Left cardiac atrium (tissue), 4 donors: ENCODE measurements at regions not wholly inside any gene's neighbourhood (a gene's known extent, or its start where the extent isn't known, plus 50 kb on each side); places are given as distances from the start of the nearest gene placed in this dataset.
A peak's percentile ranks its signal among the peaks of the same experiment; 100 is the strongest.
"Not testable (repeated sequence)": the region's sequence is repeated elsewhere in the genome, so short reads cannot be mapped to it uniquely, and the experiment has no call there.

ENCODE experiments used
- ATAC-seq, 2 donors: fragments of 200-7000 bp; cut with Tn5 transposase; one replicate each; pipeline ENCODE4 v1.9.1; 2020; ENCODE audit warnings: mild to moderate bottlenecking in 2 of 2, moderate library complexity in 2 of 2
- DNase-seq: peaks from one replicate; pipeline ENCODE4 v3.0.0-alpha.2; 2020
- intact Hi-C, 2 donors: fragments of 100-400 bp; cut with DNase I; formaldehyde crosslinking; loops; one replicate each; pipeline versions ENCODE4 v1.14.1 to v1.15.1; 2022 to 2023
- donor health status: DM: no; HTN: yes; CAD: no.
- donor health status: DM: no; HTN: yes; CAD: no; lungs with severe emphysema.
- donor health status: DM: yes; HTN: yes; CAD: no.
- donor health status: Dilated cardiomyopathy.

- ATAC-seq (no peak), DNase-seq (no peak)
- intact Hi-C loops, result no loop called here
Observed at GRCh38 chr6:93183531-93183972, 235.8 kb downstream of the EPHA7 start.

DNA sequence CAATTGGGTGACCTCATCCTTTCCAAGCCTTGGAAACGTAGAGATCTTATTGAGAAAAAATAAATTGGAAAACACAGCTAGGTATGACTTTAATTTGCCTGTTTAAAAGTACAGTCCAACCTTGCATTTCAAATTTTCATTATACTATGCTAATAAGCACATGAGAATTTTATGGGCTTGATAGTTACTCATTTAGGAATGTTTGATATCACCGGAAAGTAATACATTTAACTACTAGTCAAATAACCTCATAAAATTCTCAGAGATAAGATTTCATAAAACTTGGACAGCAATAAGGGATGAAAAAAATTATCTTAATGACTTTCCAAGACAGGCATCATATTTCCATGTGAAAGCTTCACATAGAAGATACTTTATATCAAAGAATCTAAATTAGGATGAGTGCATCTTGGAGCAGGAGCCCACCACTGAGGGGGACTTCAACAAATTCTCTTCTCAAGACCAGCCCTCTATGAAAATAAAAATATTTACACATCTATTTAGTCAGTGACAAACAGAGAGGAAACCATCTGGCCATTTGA lies 236.3 kb downstream of the EPHA7 start:
- intact Hi-C loops, result no loop called here
- ATAC-seq (peak in 1 of 2 donors; percentile 14), DNase-seq (no peak)

DNA sequence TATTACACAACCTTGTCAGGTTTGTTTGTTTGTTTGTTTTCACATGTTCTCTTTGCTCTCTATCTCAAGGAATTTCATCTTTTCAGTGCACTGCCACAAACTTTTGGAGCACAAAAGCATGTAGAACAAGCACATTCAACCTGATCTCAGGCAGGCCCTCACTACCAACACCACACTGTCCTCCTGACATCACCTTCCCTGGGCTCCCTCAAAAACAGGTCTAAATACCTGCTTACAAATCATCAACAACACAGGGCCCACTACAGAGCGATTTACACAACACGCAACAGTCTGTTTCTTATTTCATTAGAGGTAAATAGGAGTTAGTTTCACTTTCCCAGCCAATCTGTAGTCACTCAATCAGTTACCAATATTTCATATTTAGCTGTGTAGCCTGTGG lies 241.4 kb downstream of the EPHA7 start:
- intact Hi-C loops, result no loop called here
- ATAC-seq, result no peak
- DNase-seq, result no peak

GRCh38 chr6:93177438-93177837 lies 241.9 kb downstream of the EPHA7 start:
- intact Hi-C loops, result no loop called here
- DNase-seq (no peak), ATAC-seq (no peak)

DNA sequence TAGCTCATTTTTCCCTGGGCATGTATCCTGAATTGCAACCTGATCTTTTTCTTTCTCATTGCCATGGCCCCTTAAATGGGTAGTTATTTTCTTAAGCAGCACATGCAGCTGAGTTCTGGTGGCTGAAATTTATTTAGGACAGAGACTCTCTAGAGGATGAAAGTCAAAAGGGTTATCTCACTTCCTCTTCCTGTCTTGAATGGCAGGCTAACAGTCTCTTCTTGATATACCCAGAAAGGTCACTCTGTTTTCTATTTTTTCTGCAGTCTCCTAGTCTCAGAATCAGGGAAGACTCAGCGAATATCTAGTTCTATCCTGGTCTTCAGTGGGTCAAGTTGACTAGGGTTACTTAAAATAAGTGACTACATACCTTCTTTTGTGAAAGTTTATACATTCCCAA lies 243.3 kb downstream of the EPHA7 start:
- no peak for DNase-seq
- ATAC-seq, result no peak
- intact Hi-C loops, result no loop called here

DNA sequence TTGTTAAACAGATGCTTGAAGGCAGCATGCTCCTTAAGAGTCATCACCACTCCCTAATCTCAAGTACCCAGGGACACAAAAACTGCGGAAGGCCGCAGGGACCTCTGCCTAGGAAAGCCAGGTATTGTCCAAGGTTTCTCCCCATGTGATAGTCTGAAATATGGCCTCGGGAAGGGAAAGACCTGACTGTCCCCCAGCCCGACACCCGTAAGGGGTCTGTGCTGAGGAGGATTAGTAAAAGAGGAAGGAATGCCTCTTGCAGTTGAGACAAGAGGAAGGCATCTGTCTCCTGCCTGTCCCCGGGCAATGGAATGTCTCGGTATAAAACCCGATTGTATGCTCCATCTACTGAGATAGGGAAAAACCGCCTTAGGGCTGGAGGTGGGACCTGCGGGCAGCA lies 245.8 kb downstream of the EPHA7 start:
- DNase-seq, result not testable (repeated sequence)

GRCh38 chr6:93165850-93166430 lies 253.4 kb downstream of the EPHA7 start:
- intact Hi-C loops, result no loop called here
- ATAC-seq, result no peak
- no peak for DNase-seq

More for the DNA sequence above, 245.8 kb downstream of the EPHA7 start:
- intact Hi-C loops, ATAC-seq: not testable (repeated sequence)

DNA sequence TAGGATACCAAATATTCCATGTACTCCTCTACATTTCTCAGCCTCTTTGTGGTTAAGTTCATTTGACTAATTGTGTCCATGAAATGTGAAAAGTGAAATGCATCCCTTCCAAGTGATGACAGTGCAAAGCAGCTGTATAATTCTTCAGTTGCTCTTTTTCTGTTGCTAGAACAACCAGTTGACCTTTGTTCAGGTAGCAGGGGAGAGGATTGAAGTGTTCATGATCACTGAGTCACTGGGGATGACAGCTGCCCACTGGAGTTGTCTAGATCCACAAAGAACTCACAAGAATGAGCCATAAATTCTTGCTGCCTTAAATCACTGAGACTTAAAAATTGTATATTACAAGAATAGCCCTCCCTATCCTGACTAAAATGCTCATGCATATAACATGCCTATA lies 254.6 kb downstream of the EPHA7 start:
- no peak for ATAC-seq
- no peak for DNase-seq
- intact Hi-C loops, result no loop called here

- DNase-seq (no peak), ATAC-seq (no peak)
- intact Hi-C loops, result no loop called here
Observed at GRCh38 chr6:93163146-93163545, 256.2 kb downstream of the EPHA7 start.

- no peak for ATAC-seq
- intact Hi-C loops, result no loop called here
- no peak for DNase-seq
Observed at GRCh38 chr6:93139408-93140081, 279.8 kb downstream of the EPHA7 start.

DNA sequence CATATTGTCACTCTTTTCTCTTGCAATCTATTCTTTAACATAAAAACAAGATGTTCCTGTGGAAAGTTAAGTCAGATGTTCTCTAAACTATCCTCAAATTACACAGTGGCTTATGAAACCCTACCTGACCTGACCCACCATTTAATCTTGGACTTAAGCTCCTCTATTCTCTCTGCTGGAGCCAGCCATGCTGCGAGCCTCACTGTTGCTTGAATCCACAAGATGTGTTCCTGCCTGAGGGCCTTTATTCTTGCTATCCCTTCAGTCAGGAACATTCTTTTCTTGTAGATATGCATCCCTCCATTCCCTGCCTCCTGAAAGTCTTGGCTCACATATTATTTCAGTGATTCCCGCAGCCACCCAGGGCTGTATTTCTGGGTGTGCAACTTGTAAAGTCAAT lies 283.2 kb downstream of the EPHA7 start:
- ATAC-seq, result no peak
- no peak for DNase-seq
- intact Hi-C loops, result no loop called here

DNA sequence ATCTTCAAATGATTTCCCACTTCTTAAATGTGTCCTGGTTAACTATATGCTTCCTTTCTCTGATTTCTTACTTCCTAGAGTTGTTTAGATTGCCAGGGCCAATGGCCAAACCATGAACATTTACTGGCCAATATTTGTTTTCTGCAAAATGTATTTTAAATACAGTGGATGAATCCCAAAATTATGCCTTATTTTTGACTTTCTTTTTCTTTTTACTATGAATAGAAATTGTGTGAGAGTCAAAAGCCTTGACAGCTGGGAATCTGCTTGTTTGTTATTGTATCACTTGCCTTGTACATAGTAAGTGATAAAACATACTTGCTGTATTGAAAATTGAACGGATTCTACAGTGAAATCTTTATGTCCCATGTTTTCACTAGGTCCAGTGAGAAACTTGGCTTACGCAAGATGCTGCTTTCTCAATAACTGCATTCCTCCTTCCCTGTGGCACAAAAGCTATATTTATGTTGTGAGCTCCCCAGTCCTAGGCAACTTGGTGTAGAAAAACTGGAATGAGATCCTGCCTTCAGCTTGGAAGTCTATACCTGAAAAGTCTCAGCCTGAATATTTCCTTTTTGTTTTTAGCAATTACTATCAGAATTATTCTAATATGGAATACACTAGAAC lies 295.2 kb downstream of the EPHA7 start:
- ATAC-seq, result no peak
- no peak for DNase-seq
- intact Hi-C loops, result no loop called here

GRCh38 chr6:93123585-93123984 lies 295.8 kb downstream of the EPHA7 start:
- no peak for ATAC-seq
- DNase-seq, result no peak
- intact Hi-C loops, result no loop called here

GRCh38 chr6:93120154-93120742 lies 299.1 kb downstream of the EPHA7 start:
- intact Hi-C loops, result no loop called here
- DNase-seq (no peak), ATAC-seq (no peak)

DNA sequence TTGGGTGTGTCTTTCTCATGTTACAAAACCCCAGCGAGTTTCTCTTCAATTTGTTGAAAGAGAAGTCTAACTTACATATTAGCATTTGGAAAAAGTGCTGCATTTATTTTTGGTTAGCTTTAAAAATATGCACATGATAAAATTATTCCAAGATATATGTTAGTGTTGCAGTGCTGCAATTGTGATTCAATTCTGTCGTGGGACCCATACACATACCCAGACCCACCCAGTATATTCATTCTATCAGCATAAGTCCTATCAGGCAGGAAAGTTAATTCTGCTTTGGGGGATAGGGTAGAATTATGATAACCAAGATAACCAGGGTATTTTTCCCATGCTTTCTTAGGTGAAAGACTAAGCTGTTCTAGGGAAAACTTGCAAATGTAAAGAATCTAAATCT lies 313.5 kb downstream of the EPHA7 start:
- ATAC-seq (no peak), DNase-seq (no peak)
- intact Hi-C loops, result no loop called here

DNA sequence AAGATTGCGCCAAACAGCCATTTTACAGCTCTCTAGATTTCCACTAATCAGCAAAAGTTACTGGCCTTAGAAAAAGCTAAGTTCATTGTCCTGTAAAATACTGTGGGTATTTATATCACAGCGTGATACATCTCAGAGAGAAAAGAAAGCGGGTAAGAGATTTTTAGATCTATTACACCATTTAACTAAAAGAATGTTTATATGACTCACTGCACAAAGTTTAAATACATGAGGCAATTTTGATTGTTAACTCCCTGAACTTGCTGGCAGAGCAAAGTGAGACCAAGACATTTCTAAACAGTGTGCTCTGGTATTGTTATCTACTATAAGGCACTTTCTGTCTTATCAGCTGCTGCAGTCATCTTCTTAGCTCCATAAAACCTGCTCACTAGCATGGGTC lies 314.3 kb downstream of the EPHA7 start:
- no peak for DNase-seq
- intact Hi-C loops, result no loop called here
- peak in 1 of 2 donors; percentile 72 for ATAC-seq

GRCh38 chr6:93104195-93104817 lies 315.1 kb downstream of the EPHA7 start:
- no peak for ATAC-seq
- no peak for DNase-seq
- intact Hi-C loops, result no loop called here

- DNase-seq (no peak), ATAC-seq (no peak)
- intact Hi-C loops, result no loop called here
Observed at GRCh38 chr6:93088621-93089501, 330.5 kb downstream of the EPHA7 start.

- intact Hi-C loops, result no loop called here
- no peak for DNase-seq
- no peak for ATAC-seq
Observed at GRCh38 chr6:93087606-93088005, 331.8 kb downstream of the EPHA7 start.
